HG03354 (cell line): ENCODE measurements at regions not wholly inside any gene's neighbourhood (a gene's known extent, or its start where the extent isn't known, plus 50 kb on each side); places are given as distances from the start of the nearest gene placed in this dataset.
"Not testable (repeated sequence)": the region's sequence is repeated elsewhere in the genome, so short reads cannot be mapped to it uniquely, and the experiment has no call there.

ENCODE experiments used
- ATAC-seq: cut with Tn5 transposase; IDR thresholded peaks from one replicate; pipeline ENCODE4 v1.9.1; 2021; ENCODE audit warnings: mild to moderate bottlenecking; ENCODE audit not compliant: unreplicated experiment, poor library complexity, severe bottlenecking

DNA sequence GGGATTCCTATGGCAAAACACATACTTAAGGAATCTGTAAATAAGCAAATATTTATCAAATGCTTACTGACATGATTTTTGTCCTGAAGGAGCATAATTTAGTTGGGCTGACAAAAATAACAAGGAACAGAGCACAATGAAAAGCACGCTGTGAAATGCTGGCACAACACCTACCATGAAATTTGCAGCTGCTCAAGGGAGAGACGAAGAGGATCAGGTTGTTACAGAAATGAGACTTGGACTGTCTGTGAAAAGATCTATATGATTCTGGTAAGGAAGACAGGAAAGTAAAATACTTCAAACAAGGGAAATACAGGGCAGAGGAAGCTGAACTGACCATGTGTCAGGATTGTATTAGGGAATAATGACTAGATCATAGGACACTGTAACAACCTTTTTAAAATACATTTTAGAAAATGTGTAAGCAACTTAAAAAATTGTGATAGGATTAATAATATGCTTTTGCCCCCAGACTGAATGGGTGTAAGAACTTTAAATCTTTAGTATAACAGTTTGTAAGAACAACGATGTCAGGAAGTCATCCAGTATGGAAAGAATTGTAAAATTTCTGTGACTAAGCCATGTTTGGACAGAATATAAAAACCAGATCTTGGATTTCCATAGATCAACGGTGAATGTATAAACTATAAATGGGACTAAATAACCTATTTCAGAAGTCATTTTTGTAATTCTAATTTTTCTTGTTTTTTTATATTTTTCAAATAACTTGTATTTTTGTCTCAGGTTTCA, 1556.0 kb downstream of the EFNB2 start:
- ATAC-seq, result no peak

DNA sequence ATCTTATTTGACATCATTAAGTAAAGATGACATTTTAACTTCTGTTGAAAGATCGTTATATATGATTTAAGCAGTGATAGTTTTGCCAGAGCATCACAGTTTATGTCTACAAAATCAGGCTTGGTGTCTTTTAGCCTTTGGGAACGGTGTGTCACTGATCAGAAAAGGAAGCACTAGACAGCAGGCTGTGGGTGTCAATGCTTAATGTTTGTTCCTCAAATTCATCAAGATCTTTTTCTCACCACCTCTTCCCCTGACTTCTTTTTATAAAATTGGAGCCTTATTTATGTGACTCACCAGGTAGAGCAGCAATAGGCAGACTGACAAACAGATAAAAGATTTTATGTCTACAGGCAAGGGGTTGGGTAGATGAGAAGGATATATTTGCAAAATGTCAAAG, 1558.5 kb downstream of the EFNB2 start:
- ATAC-seq, result no peak

DNA sequence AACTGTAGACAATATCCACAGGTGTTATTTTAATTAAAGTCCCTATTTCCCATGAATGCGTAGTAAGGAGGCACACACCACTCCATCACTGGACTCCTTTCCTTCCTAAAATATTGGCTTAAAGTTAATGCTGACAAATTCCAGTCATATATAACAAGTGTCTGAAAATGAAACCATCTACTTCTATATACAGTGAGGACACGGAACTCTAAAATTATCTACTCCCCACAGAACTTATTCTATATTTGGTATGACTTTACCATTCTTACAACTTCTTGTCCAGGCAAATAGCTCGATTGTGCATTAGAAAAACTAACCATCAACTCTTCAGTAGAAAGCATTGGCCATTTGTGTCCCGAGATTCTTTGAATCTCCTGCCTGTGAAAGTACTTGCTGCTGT, 1560.2 kb downstream of the EFNB2 start:
- ATAC-seq, result peak; percentile 56

DNA sequence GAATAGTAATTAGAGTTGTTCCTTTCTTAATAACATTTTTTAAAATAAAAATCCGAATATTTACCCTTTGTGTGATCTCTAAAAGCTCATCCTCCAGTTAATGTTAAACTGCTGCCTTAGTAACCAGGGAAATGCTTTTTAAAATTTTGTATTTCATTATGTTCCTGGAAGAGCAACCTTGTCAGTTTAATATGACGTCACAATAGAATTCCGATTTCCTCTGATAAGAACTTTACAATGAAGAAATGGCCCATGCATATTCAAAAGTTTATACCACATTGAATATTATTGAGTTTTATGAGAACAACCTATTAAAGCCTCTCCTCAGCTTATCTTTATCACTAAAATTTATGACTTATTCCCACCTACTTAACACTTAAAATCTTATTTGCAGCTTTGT, 1566.6 kb downstream of the EFNB2 start:
- ATAC-seq, result no peak

DNA sequence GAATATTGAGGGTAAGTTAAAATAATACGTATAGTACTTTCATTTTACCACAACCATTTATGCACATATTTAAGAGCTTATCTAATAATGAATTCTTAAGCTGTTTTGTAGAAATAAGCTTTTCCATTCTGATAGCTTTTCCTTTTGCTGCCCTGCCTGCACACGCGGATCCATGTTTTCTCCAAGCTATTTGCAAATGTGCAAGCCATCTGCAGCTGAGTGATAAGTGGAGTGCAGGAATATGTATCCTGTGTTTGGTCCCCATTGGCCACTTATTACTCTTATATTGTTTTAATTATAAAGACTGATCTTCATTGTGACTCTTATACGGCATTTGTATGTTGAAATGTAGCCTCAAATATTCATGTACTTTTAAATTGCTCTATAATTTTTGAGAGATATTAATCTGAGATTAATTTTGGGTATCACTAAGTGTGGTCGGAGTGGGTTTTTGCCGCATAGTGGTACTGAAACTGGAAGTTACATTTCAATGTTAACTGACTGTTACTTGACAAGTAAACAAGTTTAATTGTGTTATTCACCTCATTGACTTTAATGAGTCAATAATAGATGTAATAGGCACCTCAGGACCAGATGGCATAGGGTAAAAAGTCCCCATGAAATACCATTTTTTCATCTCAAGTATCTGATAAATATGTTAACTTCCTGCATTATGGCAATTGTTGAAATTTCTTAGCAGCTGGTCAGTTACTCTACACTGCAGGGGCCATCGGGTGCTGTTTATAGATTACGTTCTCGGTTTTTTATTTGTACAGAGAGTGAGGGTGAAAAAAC, 1567.4 kb downstream of the EFNB2 start:
- ATAC-seq, result no peak

DNA sequence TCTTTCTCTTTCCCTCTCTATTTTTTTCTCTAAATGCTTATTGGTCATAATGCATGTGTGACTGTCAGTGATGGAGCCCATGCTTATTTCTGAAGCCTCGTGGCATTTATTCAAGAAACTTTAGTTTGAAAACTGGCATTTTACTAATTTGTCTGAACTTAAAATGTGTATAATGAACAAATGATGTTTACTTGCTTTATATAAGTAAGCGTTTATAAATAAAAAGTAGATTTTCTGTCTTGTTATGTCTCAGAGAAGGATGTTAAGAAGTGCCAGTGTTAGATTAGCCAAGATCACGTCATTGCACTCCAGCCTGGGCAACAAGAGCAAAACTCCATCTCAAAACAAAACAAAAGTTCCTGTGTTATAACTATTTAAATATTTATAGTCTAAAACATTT, 1568.1 kb downstream of the EFNB2 start:
- no peak for ATAC-seq

- ATAC-seq, result no peak
Observed at GRCh38 chr13:104962411-104962810, 1573.1 kb downstream of the EFNB2 start.

GRCh38 chr13:104961246-104961645, 1574.2 kb downstream of the EFNB2 start:
- ATAC-seq, result no peak

DNA sequence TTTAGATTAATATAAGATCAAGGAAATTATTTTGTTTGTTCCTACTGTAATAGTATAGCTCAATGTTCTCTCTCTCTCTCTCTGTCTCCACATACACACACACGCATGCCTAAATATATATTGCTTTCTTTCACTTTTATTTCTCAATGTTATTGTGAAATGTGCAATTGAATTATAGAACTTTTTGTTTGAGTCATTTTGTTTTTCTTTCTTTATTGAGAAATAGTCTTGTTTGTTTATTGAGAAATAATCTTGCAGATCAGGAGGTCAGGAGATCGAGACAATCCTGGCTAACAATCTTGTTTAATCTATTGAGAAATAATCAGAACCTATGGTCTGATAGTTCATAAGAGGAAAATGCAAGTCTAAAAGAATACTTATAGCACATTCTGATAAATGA, 1581.3 kb downstream of the EFNB2 start:
- no peak for ATAC-seq

- no peak for ATAC-seq
Observed at GRCh38 chr13:104953588-104953987, 1581.9 kb downstream of the EFNB2 start.

- no peak for ATAC-seq
Observed at GRCh38 chr13:104949840-104950740, 1585.4 kb downstream of the EFNB2 start.

GRCh38 chr13:104944176-104944575, 1591.3 kb downstream of the EFNB2 start:
- ATAC-seq, result no peak

- no peak for ATAC-seq
Observed at GRCh38 chr13:104943331-104943730, 1592.1 kb downstream of the EFNB2 start.

- ATAC-seq, result no peak
Observed at GRCh38 chr13:104937881-104938280, 1597.6 kb downstream of the EFNB2 start.

DNA sequence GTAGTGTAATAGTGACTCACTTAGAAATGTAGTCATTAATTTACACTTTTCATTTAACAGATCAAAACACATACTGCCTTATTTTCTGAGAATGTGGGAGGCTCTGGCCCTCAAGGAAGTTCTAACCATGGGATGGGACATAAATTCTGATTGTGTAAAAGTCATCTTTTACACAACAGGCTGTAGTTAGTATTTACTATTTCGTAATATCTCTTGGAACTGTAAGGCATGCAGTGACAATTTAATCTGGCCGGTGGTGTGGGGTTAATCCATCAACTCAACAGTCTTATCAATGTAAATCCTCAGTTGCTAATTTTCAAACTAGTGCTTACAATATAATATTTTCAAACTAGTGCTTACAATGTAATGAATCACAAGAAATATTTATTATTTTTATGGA, 1599.2 kb downstream of the EFNB2 start:
- no peak for ATAC-seq

DNA sequence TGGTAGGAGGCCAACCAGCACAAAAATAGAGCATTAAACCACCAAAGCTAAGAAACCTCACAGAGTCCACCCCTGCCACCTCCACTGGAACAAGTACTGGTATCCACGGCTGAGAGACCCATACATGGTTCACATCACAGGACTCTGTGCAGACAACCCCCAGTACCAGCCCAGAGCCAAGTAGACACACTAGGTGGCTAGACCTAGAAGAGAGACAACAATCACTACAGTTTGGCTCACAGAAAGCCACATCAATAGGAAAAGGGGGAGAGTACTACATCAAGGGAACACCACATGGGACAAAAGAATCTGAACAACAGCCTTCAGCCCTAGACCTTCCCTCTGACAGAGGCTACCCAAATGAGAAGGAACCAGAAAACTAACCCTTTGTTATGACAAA, 1614.9 kb downstream of the EFNB2 start:
- ATAC-seq, result not testable (repeated sequence)

GRCh38 chr13:104920091-104920490, 1615.4 kb downstream of the EFNB2 start:
- ATAC-seq, result no peak

DNA sequence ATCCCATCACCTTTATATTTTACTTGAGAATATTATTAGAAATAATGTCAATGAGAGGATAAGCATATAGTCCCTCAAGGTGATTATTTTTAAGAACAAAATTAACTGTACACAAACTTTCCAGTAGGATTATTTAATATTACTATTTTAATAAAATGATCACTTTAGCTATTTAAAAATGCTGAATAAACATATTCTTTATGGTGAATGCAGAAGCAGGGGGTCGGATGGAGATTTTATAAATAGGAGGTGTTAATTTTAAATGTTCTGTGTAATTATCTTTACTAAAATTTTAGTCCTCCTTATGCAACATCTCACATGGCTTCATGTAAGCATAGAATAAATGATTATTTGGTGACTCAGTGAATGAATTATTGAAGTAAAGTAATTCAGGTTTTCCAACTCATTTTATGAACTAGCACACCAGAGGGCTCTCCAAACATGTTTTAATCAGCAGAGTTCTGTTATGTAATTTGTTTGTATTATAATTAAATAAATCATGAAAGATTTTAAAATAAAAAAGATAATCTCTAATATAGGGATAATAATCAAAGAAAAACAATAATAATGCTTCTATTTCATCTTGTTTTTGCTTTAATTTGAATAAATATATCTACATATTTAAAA, 1635.2 kb downstream of the EFNB2 start:
- ATAC-seq, result no peak

- no peak for ATAC-seq
Observed at GRCh38 chr13:104898484-104898883, 1637.0 kb downstream of the EFNB2 start.

DNA sequence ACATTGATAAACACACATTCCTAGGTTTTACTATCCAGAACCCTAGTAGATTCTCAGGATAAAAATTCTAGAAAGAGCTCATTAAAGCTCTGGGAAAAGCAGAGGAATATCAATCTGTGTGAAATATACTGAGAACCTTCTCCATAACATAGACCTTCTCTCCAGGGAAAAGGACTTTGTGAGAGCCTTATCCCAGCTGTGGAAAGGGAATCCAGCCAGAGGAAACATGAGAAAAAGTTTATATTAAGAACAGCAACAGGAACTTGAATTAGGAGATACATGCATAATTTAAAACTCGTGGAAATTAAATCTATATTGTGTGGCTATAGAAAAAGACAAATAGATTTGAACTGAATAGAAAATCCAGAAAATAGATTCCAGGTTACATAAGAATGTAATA, 1639.9 kb downstream of the EFNB2 start:
- ATAC-seq, result no peak
